GM04504 (cell line): ENCODE measurements at regions not wholly inside any gene's neighbourhood (a gene's known extent, or its start where the extent isn't known, plus 50 kb on each side); places are given as distances from the start of the nearest gene placed in this dataset.
"Not testable (repeated sequence)": the region's sequence is repeated elsewhere in the genome, so short reads cannot be mapped to it uniquely, and the experiment has no call there.

Experiments used
- DNase-seq: peaks from one replicate; pipeline ENCODE4 v3.0.0-alpha.2; 2012; ENCODE audit warnings: low read depth

- DNase-seq = no peak
These were observed 147.4 kb downstream of the ABHD5 start for GRCh38 chr3:43838009-43838758.

- no peak for DNase-seq
These were observed 148.1 kb downstream of the ABHD5 start for GRCh38 chr3:43838877-43839276.

DNA sequence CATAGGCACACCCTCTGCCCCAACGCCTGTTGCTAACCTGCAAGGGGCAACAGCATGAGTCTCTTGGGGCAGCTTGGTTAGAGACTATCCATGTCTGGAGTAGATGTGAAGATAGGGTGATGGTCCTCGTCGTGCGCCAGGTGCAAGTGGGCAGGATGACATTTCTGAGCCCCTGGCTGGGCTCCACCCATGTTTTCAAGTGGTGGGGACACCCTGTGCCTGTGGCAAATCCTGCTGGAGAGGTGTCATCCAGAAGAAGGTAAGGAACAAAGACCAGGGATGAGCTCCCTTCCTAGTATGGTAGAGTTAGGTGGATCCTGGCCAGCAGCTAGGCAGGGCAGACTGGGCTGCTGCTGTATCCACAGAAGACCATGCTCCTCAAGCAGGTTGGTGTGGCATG is 152.6 kb downstream of the ABHD5 start:
- no peak for DNase-seq

DNA sequence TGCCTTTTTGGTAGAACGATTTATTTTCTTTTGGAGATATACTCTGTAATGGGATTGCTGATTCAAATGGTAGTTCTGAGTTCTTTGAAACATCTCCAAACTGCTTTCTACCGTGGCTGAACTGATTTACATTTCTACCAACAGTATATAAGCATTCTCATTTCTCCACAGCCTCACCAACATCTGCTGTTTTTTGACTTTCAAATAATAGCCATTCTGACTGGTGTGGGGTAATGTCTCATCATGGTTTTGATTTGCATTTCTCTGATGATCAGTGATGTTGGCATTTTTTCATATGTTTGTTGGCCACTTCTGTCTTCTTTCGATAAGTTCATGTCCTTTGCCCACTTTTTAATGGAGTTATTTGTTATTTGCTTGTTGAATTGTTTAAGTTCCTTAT is 154.0 kb downstream of the ABHD5 start:
- DNase-seq = no peak

DNA sequence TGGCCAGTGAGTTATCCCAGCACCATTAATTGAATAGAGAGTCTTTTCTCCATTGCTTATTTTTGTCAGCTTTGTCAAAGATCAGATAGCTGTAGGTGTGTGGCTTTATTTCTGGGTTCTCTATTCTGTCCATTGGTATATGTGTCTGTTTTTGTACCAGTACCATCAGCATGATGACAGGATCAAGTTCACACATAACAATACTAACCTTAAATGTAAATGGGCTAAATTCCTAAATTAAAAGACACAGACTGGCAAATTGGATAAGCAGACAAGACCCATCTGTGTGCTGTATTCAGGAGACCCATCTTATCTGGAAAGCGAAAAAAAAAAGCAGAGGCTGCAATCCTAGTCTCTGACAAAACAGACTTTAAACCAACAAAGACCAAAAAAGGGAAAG is 154.8 kb downstream of the ABHD5 start:
- not testable (repeated sequence) for DNase-seq

DNA sequence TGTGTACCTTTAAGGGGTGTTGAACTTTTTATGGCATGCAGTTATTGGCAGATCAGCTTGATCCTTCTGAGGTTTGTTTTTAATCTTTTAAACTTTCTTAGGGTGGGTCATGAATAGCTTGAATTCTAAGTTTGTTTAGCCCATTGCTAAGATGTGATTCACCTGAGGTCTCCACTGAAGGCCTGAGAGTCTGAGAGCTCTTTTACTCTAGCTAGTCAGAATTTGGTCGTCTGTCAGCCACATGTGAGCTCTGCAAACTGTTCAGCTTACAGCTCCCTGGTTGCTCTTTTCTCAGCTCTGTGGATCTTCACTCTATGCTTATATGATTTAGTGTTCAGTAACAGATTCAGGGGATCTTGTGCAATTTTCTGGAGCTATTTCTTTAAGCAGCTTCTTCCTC is 161.3 kb downstream of the ABHD5 start:
- DNase-seq = peak; percentile 47

GRCh38 chr3:43854283-43854682 is 163.5 kb downstream of the ABHD5 start:
- no peak for DNase-seq

GRCh38 chr3:43854916-43855315 is 164.2 kb downstream of the ABHD5 start:
- DNase-seq = no peak

DNA sequence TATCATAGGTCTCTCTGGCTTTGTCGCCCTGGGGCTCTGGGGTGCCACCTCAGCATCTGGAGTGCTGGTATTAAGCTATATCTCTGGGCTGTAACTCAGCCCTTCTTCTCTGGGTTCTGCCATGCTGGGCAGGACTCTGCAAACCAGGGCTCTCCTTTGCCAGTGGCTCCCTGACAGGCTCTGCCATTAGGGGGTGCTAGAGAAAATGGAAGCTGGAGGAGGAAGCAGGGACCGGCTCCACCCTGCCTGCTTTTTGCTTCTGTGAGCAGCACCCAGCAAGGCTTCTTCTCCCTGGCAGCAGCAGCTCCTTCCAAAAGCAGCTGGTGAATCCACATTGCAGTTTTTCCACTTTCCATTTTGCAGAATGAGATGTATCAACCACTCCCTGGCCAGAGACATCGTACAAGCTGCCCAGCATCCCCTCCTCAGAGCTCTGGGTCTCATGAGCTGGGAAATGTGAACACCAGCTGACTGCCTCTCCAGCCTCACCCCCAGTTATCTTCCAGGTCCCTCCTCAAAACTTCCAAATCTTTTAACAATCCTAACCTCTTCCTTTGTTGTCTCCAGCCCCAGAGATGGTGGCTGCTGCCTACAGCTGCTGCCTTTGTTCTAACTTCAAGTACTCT is 165.0 kb downstream of the ABHD5 start:
- DNase-seq = peak; percentile 39

- no peak for DNase-seq
These were observed 165.6 kb downstream of the ABHD5 start for GRCh38 chr3:43856351-43856750.

DNA sequence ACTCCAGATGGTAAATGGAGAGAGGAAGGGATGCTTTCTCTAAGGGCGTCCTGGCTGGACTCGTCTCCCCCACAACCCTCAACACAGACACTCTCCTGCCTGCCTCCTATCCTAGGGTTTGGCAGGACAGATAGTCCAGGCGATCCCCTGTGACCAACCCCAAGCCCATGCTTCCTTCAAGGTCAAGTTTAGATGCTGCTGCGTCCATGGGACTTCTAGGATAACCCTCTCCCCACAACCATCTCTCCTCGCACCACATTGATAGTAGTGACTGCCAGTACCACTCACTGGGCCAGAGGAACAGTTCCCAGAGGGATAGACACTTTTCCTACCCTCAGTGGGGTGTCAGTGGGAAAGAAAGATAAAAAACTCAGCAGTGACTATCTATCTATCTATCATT is 166.0 kb downstream of the ABHD5 start:
- DNase-seq = no peak

DNA sequence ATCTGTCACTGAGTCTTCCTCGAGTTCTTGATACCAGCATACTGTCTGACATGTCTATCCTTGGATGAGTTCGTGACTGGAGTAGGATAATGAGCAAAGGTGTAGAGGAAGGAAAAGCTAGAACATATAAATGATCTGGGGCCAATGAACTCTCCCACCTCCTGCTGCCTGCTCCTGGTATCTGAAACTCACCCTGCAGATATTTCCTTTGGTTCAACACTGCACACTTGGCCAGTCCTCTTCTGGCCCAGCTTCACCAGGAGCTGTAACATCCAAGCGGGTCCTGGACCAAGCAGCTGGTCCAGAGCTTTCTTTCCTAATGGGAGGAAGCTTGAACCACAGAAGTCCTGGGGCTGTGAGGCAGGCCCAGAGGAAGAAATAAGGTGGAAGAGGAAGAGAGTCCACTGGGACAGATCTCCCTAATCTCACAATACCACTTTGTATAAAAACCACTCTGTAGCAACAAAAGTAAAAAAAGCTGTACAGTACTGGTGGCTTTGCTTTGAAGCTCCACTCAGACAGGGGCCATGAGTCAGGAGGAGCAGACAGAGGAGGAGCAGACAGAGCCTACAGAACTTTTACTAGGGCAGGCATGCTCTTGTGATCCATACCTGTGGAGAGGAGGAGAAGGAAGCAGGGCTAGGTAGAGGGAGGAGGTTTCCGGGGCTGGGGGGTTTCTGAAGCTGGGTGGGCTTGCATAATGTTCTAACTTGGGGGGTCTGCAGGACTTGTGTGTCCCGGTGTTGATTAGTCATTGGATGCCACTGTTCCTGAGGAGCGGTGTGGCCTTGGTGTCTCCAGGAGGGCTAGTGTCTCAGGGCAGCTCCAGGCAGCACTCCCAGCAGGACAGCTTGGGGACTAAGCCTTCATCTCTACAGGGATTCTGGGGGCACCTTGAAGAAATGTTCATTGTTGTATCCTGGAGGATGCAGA is 166.9 kb downstream of the ABHD5 start:
- DNase-seq = no peak

- DNase-seq = no peak
These were observed 167.6 kb downstream of the ABHD5 start for GRCh38 chr3:43858294-43858701.

DNA sequence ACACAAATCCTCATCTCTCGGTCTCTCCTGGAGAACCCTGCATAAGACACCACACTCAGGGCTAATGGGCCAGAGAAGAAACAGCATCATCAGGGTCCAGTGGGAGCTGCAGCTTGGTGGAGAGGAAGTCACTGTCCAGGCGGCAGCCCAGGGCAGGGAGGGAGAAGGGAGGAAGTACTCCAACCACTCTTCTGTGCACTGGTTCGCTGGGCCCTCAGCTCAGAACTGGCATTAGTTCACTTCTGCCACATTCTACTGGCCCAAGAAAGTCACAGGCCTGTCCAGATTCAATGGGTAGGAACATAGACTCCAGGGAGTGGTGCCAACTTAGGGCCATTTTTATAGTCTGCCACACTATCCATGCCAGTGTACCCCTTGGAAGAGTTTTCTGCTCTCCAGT is 169.0 kb downstream of the ABHD5 start:
- no peak for DNase-seq

DNA sequence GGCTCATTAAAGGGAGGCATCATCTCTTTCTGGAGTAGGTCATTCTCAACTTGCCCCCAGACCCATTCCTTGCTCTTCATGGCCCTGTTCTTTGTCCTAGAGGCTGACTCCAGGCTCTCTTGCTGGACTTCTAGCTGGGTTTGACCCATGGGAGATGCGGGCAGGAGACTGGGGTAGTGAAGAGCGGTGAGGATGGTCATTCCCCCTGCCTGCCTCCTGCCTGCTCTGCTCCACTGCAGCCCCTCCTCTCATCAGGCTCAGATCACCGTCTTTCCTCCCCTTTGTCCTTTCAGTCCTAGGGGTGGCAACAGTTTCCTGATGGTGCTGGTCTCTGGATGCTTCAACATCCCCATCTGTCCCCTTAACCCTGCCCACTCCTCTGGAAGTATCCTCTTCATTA is 170.9 kb downstream of the ABHD5 start:
- no peak for DNase-seq

- no peak for DNase-seq
These were observed 171.7 kb downstream of the ABHD5 start for GRCh38 chr3:43862470-43862869.

DNA sequence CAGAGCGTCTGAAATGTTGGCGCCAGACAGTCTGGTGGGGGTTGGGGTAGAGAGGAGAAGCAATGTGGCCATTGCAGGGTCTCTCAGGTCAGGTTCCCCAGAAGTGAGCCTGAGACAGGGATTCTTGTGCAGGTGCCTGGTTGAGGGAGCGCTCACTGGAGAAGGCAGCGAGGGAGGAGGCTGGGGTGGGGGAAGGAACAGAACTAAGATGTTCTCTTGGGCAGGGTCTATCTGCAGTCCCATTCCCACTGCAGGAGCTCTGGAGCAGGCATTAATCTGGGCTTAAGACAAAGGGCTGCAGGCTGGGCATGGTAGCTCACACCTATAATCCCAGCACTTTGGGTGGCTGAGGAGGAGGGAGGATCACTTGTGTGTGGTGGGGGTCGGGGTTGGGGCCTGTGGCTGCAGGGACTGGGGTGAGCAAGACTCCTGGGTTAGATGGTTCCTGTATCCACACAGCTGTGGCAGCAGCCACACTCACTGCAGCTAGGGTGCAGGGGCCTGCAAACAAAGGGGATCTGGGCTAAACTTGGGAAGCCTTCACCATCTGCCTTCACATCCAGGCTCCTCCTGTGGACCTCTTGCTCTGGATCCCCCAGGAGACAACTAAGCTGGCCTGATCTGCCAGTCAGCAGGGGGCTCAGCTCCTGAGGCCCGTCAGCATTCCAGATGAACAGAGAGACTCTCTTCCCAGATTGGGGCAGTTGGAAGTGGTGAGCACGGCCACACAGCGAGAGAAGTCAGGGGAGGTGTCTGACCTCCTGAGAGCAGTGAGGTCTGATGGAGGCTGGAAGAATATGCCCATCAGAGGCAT is 172.5 kb downstream of the ABHD5 start:
- no peak for DNase-seq

GRCh38 chr3:43863966-43864933 is 173.5 kb downstream of the ABHD5 start:
- no peak for DNase-seq

DNA sequence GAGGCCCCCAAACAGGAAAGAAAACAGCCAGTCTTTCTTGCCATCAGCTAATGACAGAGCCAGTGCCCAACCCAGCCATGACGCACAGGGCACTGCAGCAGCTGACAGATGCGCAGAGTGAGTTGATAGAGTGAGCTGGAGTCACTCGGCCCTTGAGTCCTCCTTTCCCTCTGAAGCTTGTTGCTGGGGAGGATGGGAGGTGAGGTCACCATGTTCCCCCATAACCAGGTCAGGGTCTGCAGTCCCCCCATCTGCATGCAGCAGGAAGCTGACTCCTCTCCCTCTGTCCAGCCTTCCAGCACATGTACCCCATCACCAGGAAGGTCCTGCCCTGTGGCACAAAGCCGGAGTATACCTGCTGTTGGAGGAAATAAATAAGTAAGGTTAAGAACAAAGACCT is 174.6 kb downstream of the ABHD5 start:
- no peak for DNase-seq

DNA sequence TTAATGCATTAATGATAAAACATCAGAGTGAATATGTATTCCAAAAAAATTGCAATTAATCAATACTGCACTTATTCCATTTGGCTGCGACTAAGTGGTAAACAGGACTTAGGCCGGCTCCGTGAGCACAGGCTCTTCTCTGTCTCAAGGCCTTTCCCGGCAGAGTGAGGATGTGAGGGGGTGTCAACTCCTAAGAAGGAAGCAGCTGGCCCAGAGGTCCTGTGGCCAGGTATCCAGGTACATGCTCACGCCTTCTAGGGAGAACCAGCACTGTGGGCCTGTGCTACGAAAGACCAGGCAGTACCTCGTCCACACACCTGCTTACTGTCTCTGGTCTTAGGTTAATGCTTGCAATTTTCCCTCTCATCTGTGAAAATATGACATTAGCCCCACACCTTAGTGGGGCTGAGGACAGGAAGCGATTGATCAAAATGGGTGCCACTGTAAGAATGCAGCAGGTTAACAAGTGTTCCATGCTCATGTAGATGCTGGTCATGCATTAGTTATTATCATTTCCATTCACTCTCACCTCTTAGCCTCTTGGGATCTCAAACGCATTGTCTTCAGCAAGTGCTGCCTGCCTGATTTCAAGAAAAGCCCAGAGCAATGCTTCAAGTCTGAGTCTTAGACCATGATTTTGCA is 175.3 kb downstream of the ABHD5 start:
- DNase-seq = no peak
